Transverse colon (tissue), 3 donors: ENCODE measurements at regions not wholly inside any gene's neighbourhood (a gene's known extent, or its start where the extent isn't known, plus 50 kb on each side); places are given as distances from the start of the nearest gene placed in this dataset.

Experiments used
- CTCF ChIP-seq, 5 experiments: fragments of 200-600 bp in 3 of 5; fragments of 450-650 bp in 2 of 5; sonication (generic) in 3 of 5; IDR thresholded peaks; 1 replicate in 2 of 5; 2 replicates in 3 of 5; pipeline ENCODE4 v1.5.1; 2016 to 2017; ENCODE audit warnings: antibody characterized with exemption in 5 of 5, inconsistent platforms in 3 of 5, mild to moderate bottlenecking in 2 of 5, moderate library complexity in 1 of 5
- POLR2A ChIP-seq: fragments of 450-650 bp; IDR thresholded peaks from one replicate; pipeline ENCODE4 v1.6.1; 2016; ENCODE audit warnings: antibody characterized with exemption, mild to moderate bottlenecking, moderate library complexity

DNA sequence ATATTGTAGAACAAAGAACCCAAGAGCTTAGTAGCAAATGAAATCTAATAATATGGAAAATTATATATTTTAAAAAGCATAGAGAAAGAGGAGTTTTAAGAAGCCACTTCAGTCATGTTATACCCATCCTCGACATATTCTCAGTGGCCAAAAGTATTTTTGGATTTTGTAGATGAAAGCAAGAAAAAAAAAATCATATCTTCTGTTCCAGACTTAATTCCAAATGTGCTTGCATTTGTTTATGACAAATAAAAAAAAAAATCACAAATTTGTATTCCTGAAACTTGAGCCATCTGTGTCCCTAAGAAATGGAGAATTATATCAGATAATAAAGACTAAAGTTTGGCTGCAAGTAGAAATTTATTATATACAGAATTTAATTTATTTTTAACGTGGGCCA is 1482.4 kb upstream of the PABPC4L start:
- no peak for TF ChIP-seq CTCF (IDR thresholded peaks at IDR 0.05)
- TF ChIP-seq POLR2A: no peak
